Loucy (cell line): ENCODE measurements at regions not wholly inside any gene's neighbourhood (a gene's known extent, or its start where the extent isn't known, plus 50 kb on each side); places are given as distances from the start of the nearest gene placed in this dataset.

Source experiments
- CTCF ChIP-seq: fragments of 200-600 bp; sonication (generic); conservative IDR thresholded peaks from 2 replicates; pipeline ENCODE4 v1.5.1; 2014; ENCODE audit warnings: mild to moderate bottlenecking, antibody characterized with exemption, low read length
- EZH2phosphoT487 ChIP-seq: fragments of 200-600 bp; IDR thresholded peaks from 2 replicates; pipeline ENCODE4 v1.6.1; 2018; ENCODE audit warnings: antibody characterized with exemption, mild to moderate bottlenecking, moderate library complexity, borderline replicate concordance

DNA sequence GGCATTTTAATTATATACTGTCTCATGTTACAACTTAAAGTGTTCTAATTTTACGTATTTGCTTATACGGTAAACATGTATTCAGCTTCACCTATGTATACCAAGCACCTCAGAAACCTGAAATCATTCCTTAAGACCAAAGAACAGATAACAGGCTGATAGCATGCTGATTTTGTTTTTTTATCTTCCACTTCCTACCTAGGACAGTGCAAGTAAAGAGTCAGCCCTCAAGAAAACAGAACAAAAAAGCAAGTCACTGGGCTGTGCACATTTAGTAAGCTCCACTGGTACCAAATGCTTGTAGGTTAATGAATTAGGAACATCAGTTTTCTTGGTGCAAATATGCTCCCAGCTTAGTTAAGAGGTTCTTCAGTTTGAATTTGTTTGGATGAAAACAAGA lies 611.3 kb downstream of the VRK1 start:
- TF ChIP-seq CTCF = no peak
- no peak for TF ChIP-seq EZH2phosphoT487
